Mesothelial cell of epicardium (in vitro differentiated cells): ENCODE measurements at regions not wholly inside any gene's neighbourhood (a gene's known extent, or its start where the extent isn't known, plus 50 kb on each side); places are given as distances from the start of the nearest gene placed in this dataset.

ENCODE experiments used
- DNase-seq, 2 experiments: peaks; one replicate each; pipeline ENCODE4 v3.0.0; 2021; ENCODE audit warnings: low spot score in 2 of 2; ENCODE audit not compliant: unreplicated experiment in 2 of 2
- H3K27ac Mint-ChIP-seq: 2 replicates; pipeline ENCODE4 v1.8.0; 2021; ENCODE audit warnings: mixed read lengths
- H3K27me3 Mint-ChIP-seq: 2 replicates; pipeline ENCODE4 v1.8.0; 2021; ENCODE audit warnings: low read depth, mixed read lengths
- H3K36me3 Mint-ChIP-seq: 2 replicates; pipeline ENCODE4 v1.8.0; 2021; ENCODE audit warnings: mixed read lengths
- H3K4me1 Mint-ChIP-seq: 2 replicates; pipeline ENCODE4 v1.8.0; 2021; ENCODE audit warnings: mixed read lengths
- H3K4me3 Mint-ChIP-seq: 2 replicates; pipeline ENCODE4 v1.8.0; 2021; ENCODE audit warnings: mild to moderate bottlenecking, moderate library complexity, mixed read lengths
- H3K9me3 Mint-ChIP-seq: 2 replicates; pipeline ENCODE4 v1.8.0; 2021; ENCODE audit warnings: mixed read lengths
- TF ChIP-seq, protein P1 (sequence below): fragments of 200-600 bp; sonication (generic); IDR thresholded peaks from one replicate; pipeline ENCODE4 v1.5.0; 2021; ENCODE audit warnings: antibody characterized with exemption; ENCODE audit not compliant: unreplicated experiment

DNA sequence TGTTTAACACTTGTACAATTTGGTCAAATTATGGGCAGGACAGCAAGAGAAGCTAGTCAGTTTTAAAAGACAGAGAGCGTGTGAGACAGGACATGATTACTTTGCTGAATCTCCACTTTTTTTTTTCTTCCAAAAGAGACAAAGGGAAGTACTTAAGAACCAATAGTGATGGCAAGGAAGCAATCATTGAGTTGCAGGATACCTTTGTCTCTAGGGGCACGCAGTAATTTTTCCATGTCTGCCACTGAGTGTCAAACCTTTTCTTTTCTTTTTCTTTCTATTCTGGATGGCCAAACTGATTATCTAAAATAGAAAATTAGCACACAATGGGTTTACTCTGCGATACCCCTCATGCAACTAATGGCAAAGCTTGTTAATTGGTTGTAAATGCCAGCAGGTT, 533.0 kb downstream of the PLCL1 start:
- Mint-ChIP-seq H3K9me3 (no peaks in the 10 kb centered on the region), H3K36me3 (no peaks in the 10 kb centered on the region), H3K27ac (no peak overlapping the region), H3K27me3 (peaks cover 36% of the 10 kb centered on the region), H3K4me3 (no peak overlapping the region), H3K4me1 (no peaks in the 10 kb centered on the region)
- DNase-seq, result no peak
- TF ChIP-seq, protein P1, sequence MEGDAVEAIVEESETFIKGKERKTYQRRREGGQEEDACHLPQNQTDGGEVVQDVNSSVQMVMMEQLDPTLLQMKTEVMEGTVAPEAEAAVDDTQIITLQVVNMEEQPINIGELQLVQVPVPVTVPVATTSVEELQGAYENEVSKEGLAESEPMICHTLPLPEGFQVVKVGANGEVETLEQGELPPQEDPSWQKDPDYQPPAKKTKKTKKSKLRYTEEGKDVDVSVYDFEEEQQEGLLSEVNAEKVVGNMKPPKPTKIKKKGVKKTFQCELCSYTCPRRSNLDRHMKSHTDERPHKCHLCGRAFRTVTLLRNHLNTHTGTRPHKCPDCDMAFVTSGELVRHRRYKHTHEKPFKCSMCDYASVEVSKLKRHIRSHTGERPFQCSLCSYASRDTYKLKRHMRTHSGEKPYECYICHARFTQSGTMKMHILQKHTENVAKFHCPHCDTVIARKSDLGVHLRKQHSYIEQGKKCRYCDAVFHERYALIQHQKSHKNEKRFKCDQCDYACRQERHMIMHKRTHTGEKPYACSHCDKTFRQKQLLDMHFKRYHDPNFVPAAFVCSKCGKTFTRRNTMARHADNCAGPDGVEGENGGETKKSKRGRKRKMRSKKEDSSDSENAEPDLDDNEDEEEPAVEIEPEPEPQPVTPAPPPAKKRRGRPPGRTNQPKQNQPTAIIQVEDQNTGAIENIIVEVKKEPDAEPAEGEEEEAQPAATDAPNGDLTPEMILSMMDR, result no peak

DNA sequence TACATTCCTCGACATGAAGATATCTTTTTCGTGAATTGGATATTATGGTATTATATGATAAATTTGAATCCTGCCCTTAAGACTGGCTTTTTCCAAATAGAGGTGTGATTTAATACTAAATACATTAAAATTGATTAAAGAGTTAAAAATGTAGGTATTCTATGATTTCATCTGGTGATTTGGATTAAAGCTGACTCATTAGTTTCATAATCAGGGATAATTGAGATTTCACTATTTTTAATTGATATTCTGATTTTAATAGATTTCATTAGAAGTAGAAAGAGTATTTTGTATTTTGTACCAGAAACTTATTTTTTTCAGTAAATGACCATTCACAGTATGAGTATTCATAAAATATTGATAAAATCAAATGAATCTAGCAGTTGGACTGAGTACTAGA, 524.1 kb downstream of the PLCL1 start:
- Mint-ChIP-seq H3K4me1 (no peaks in the 10 kb centered on the region), H3K27me3 (peaks cover 11% of the 10 kb centered on the region), H3K36me3 (no peaks in the 10 kb centered on the region), H3K4me3 (no peak overlapping the region), H3K27ac (no peak overlapping the region), H3K9me3 (no peaks in the 10 kb centered on the region)
- DNase-seq, result no peak
- TF ChIP-seq, protein P1, result no peak

DNA sequence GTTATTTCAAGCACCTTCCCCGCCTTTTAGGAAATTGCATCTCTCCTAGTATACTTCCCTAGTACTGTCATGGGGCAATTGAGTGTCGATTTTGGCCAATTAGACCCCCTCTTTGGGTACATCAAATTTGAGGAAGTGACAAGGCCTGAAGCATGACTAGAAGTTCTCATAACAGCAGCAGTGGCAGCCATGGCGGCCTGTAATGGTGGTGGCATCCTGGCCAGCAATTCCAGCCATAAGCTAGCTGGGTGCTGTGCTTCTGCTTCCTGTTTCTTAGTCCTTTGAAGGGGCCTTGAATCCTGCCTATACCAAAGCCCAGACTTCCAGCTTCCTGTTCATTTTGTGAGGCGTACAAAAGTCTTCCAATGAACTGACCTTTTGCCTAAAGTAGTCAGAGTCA, 523.1 kb downstream of the PLCL1 start:
- peaks cover 14% of the 10 kb centered on the region for H3K27me3 Mint-ChIP-seq
- H3K4me3 Mint-ChIP-seq, result no peak overlapping the region
- no peak for DNase-seq
- TF ChIP-seq, protein P1, result no peak
- H3K9me3 Mint-ChIP-seq, result no peaks in the 10 kb centered on the region
- no peak overlapping the region for H3K27ac Mint-ChIP-seq
- H3K36me3 Mint-ChIP-seq, result no peaks in the 10 kb centered on the region
- no peaks in the 10 kb centered on the region for H3K4me1 Mint-ChIP-seq

DNA sequence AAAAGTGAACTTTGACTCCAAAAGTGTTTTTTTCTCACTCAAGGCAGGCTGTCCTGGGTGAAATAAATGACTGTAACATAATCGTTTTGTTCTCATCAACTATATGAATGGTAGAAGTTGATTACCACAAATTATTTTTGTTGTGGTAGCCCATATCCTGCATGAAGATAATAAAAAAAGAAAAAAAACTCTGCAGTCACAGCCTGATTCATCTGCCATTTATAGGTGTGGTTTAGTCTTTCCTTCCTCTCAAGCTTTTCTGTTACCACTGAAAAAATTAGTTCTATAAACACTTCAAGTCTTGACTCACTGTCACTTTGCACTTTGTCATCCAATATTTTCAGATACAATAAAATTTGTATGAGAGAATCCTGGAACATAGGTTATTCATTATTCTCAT, 522.0 kb downstream of the PLCL1 start:
- peaks cover 22% of the 10 kb centered on the region for H3K27me3 Mint-ChIP-seq
- H3K9me3 Mint-ChIP-seq, result no peaks in the 10 kb centered on the region
- H3K4me3 Mint-ChIP-seq, result no peak overlapping the region
- DNase-seq, result no peak
- H3K36me3 Mint-ChIP-seq, result no peaks in the 10 kb centered on the region
- H3K27ac Mint-ChIP-seq, result no peak overlapping the region
- TF ChIP-seq, protein P1, result no peak
- H3K4me1 Mint-ChIP-seq, result no peaks in the 10 kb centered on the region

DNA sequence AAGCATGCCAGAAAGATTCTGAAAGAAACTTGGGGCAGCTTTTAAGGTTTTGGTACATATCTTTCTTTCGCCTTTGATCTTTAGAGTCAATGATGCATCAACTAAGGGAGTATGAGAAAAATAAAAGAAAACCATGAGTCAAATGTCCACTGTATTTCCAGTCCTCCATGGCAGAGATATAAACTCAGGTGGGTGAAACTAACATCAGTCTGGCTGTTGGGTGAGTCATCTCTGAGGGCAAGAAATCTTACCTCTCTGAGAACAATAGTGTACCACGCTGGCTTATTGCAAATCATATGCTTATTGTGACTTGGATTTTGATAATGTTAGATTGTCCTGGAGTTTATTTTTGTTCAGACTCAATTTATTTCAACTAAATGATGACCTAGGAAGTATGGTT, 521.0 kb downstream of the PLCL1 start:
- no peaks in the 10 kb centered on the region for H3K36me3 Mint-ChIP-seq

More for the DNA sequence above, 521.0 kb downstream of the PLCL1 start:
- Mint-ChIP-seq H3K4me1 (no peaks in the 10 kb centered on the region), H3K27me3 (peaks cover 29% of the 10 kb centered on the region), H3K27ac (no peak overlapping the region), H3K9me3 (no peaks in the 10 kb centered on the region), H3K4me3 (no peak overlapping the region)
- DNase-seq, result no peak
- TF ChIP-seq, protein P1, result no peak
